ENCODE measurements at regions not wholly inside any gene's neighbourhood (a gene's known extent, or its start where the extent isn't known, plus 50 kb on each side); places are given as distances from the start of the nearest gene placed in this dataset.

DNA sequence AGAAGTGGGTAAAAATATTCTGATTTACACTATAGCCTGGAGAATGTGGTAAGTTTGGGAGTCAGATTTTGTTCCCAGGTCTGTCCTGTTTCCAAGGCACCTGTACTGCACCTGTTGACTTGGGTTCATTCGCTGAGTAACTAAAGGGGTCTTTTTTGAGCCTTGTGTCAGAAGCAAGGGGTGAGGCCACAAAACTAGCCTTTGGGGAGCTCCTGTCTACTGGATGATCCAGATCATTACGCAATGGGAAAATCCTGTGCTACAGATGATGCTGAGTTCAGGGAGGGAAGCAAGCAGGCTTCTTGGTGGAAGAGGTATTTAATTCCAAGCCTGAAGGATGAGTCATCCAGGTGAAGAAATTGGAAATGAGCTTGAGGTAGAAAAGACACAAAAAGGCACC lies 424.0 kb downstream of the MATN1 start:
- Histone ChIP-seq H3K9me2 (ENCODE audit: insufficient read depth) (no peaks in the 10 kb centered on the region), H3K9me3 (ENCODE audit: control insufficient read depth in 1 of 2, insufficient read depth in 1 of 2, low read depth in 1 of 2, low read length in 2 of 2) (peaks cover 0 to 4% of the 10 kb centered on the region in 2 experiments; a peak in 1 of 4 replicates), H2AFZ (ENCODE audit: low read depth, low read length, poor library complexity, severe bottlenecking) (no peak overlapping the region), H3K27me3 (ENCODE audit: insufficient read depth, low read length) (peaks cover 19% of the 10 kb centered on the region), H4K20me1 (ENCODE audit: insufficient read depth) (no peaks in the 10 kb centered on the region), H3K4me1 (ENCODE audit: control insufficient read depth in 1 of 2, insufficient read depth in 2 of 2, low read length in 2 of 2) (no peaks in the 10 kb centered on the region), H3K36me3 (ENCODE audit: control insufficient read depth in 1 of 2, insufficient read depth in 2 of 2, low read length in 2 of 2) (no peaks in the 10 kb centered on the region), H3K4me3 (replicated peaks in 1 of 2; ENCODE audit: low read depth in 1 of 2, low read length in 2 of 2) (no peak overlapping the region), H3K9ac (ENCODE audit: low read length) (no peak overlapping the region), H3K4me2 (ENCODE audit: low read length) (no peak overlapping the region), H3K27ac (ENCODE audit: low read depth, low read length) (no peak overlapping the region), H3K79me2 (ENCODE audit: insufficient read depth, low read length) (no peaks in the 10 kb centered on the region)
- ChIA-PET POLR2A (no interaction called here), RAD21 (ENCODE audit: low non-redundant PET in 1 of 2, low total read pairs in 2 of 2, uncharacterized antibody in 2 of 2, unreplicated experiment in 2 of 2) (no interaction called here), CTCF (no interaction called here)
- TF ChIP-seq SP1 (IDR thresholded peaks at IDR 0.05; ENCODE audit: low read depth) (no peak), ZFX (IDR thresholded peaks at IDR 0.05) (no peak), RAD21 (IDR thresholded peaks at IDR 0.05; ENCODE audit: low read depth) (no peak)
- TF ChIP-seq, protein P1, sequence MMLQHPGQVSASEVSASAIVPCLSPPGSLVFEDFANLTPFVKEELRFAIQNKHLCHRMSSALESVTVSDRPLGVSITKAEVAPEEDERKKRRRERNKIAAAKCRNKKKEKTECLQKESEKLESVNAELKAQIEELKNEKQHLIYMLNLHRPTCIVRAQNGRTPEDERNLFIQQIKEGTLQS (IDR thresholded peaks at IDR 0.05), result no peak
- TF ChIP-seq, protein P2, sequence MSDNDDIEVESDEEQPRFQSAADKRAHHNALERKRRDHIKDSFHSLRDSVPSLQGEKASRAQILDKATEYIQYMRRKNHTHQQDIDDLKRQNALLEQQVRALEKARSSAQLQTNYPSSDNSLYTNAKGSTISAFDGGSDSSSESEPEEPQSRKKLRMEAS (IDR thresholded peaks at IDR 0.05), result no peak
- intact Hi-C loops (cut with micrococcal nuclease), result no loop called here
- ATAC-seq (no peak), DNase-seq (ENCODE audit: low read depth, low spot score) (no peak)
- no TSS peak for BruUV-seq (replicated peaks)

DNA sequence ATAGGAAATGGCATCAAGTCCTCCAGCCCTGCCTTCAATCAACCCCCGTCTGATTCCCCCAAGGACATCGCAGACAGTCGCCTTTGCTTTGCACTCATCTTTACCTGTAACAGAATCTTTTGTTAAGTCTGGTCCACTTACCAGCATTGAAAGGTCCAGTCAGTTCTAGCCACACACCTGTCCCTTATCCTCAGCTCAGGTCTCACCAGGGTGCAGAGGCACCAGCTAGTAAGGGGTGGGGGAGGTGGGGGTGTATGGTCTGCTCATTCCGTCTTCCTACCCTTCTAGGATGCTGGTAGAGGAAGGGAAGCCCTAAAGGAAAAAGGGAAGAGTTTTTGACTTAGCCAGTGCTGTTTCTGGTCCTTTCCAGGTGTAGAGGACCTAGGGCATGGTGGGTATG lies 427.7 kb downstream of the MATN1 start:
- ChIA-PET RAD21 (ENCODE audit: low non-redundant PET in 1 of 2, low total read pairs in 2 of 2, uncharacterized antibody in 2 of 2, unreplicated experiment in 2 of 2) (no interaction called here), POLR2A (no interaction called here), CTCF (no interaction called here)
- Histone ChIP-seq H3K9me3 (ENCODE audit: control insufficient read depth in 1 of 2, insufficient read depth in 1 of 2, low read depth in 1 of 2, low read length in 2 of 2) (peaks cover 0 to 4% of the 10 kb centered on the region in 2 experiments; a peak in 1 of 4 replicates), H3K36me3 (ENCODE audit: control insufficient read depth in 1 of 2, insufficient read depth in 2 of 2, low read length in 2 of 2) (no peaks in the 10 kb centered on the region), H3K79me2 (ENCODE audit: insufficient read depth, low read length) (no peaks in the 10 kb centered on the region), H3K4me2 (ENCODE audit: low read length) (no peak overlapping the region), H3K9ac (ENCODE audit: low read length) (no peak overlapping the region), H3K9me2 (ENCODE audit: insufficient read depth) (no peaks in the 10 kb centered on the region), H2AFZ (ENCODE audit: low read depth, low read length, poor library complexity, severe bottlenecking) (no peak overlapping the region), H4K20me1 (ENCODE audit: insufficient read depth) (no peaks in the 10 kb centered on the region), H3K4me3 (replicated peaks in 1 of 2; ENCODE audit: low read depth in 1 of 2, low read length in 2 of 2) (no peak overlapping the region), H3K27ac (ENCODE audit: low read depth, low read length) (no peak overlapping the region), H3K4me1 (ENCODE audit: control insufficient read depth in 1 of 2, insufficient read depth in 2 of 2, low read length in 2 of 2) (no peaks in the 10 kb centered on the region), H3K27me3 (ENCODE audit: insufficient read depth, low read length) (peaks cover 28% of the 10 kb centered on the region)
- ATAC-seq (no peak), DNase-seq (ENCODE audit: low read depth, low spot score) (no peak)
- no TSS peak for BruUV-seq (replicated peaks)
- intact Hi-C loops (cut with micrococcal nuclease), result loop anchor here (2.0 kb wide), 1 partner anchor 15 kb away; no protein-coding TSS in a partner anchor
- TF ChIP-seq, protein P3, sequence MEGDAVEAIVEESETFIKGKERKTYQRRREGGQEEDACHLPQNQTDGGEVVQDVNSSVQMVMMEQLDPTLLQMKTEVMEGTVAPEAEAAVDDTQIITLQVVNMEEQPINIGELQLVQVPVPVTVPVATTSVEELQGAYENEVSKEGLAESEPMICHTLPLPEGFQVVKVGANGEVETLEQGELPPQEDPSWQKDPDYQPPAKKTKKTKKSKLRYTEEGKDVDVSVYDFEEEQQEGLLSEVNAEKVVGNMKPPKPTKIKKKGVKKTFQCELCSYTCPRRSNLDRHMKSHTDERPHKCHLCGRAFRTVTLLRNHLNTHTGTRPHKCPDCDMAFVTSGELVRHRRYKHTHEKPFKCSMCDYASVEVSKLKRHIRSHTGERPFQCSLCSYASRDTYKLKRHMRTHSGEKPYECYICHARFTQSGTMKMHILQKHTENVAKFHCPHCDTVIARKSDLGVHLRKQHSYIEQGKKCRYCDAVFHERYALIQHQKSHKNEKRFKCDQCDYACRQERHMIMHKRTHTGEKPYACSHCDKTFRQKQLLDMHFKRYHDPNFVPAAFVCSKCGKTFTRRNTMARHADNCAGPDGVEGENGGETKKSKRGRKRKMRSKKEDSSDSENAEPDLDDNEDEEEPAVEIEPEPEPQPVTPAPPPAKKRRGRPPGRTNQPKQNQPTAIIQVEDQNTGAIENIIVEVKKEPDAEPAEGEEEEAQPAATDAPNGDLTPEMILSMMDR (IDR thresholded peaks at IDR 0.05 in 2 of 3, conservative IDR thresholded peaks at IDR 0.05 in 1 of 3; ENCODE audit: borderline replicate concordance in 1 of 3, insufficient read depth in 1 of 3, low read depth in 2 of 3, low read length in 2 of 3), result no peak
- TF ChIP-seq EGR1 (IDR thresholded peaks at IDR 0.05; ENCODE audit: low read depth) (no peak), RAD21 (IDR thresholded peaks at IDR 0.05; ENCODE audit: low read depth) (no peak), EZH2phosphoT487 (IDR thresholded peaks at IDR 0.05; ENCODE audit: borderline replicate concordance) (no peak), JUND (IDR thresholded peaks at IDR 0.05) (no peak), SP1 (IDR thresholded peaks at IDR 0.05; ENCODE audit: low read depth) (no peak), ZNF274 (IDR thresholded peaks at IDR 0.05; ENCODE audit: low read depth, low read length) (no peak)
- TF ChIP-seq, protein P4, sequence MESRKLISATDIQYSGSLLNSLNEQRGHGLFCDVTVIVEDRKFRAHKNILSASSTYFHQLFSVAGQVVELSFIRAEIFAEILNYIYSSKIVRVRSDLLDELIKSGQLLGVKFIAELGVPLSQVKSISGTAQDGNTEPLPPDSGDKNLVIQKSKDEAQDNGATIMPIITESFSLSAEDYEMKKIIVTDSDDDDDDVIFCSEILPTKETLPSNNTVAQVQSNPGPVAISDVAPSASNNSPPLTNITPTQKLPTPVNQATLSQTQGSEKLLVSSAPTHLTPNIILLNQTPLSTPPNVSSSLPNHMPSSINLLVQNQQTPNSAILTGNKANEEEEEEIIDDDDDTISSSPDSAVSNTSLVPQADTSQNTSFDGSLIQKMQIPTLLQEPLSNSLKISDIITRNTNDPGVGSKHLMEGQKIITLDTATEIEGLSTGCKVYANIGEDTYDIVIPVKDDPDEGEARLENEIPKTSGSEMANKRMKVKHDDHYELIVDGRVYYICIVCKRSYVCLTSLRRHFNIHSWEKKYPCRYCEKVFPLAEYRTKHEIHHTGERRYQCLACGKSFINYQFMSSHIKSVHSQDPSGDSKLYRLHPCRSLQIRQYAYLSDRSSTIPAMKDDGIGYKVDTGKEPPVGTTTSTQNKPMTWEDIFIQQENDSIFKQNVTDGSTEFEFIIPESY (IDR thresholded peaks at IDR 0.05; ENCODE audit: extremely low read depth, insufficient replicate concordance, low read length), result no peak
- TF ChIP-seq, protein P5, sequence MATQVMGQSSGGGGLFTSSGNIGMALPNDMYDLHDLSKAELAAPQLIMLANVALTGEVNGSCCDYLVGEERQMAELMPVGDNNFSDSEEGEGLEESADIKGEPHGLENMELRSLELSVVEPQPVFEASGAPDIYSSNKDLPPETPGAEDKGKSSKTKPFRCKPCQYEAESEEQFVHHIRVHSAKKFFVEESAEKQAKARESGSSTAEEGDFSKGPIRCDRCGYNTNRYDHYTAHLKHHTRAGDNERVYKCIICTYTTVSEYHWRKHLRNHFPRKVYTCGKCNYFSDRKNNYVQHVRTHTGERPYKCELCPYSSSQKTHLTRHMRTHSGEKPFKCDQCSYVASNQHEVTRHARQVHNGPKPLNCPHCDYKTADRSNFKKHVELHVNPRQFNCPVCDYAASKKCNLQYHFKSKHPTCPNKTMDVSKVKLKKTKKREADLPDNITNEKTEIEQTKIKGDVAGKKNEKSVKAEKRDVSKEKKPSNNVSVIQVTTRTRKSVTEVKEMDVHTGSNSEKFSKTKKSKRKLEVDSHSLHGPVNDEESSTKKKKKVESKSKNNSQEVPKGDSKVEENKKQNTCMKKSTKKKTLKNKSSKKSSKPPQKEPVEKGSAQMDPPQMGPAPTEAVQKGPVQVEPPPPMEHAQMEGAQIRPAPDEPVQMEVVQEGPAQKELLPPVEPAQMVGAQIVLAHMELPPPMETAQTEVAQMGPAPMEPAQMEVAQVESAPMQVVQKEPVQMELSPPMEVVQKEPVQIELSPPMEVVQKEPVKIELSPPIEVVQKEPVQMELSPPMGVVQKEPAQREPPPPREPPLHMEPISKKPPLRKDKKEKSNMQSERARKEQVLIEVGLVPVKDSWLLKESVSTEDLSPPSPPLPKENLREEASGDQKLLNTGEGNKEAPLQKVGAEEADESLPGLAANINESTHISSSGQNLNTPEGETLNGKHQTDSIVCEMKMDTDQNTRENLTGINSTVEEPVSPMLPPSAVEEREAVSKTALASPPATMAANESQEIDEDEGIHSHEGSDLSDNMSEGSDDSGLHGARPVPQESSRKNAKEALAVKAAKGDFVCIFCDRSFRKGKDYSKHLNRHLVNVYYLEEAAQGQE (IDR thresholded peaks at IDR 0.05; ENCODE audit: low read depth), result no peak
- TF ChIP-seq, protein P1 (IDR thresholded peaks at IDR 0.05), result no peak

Measured in HCT116 (cell line).